Coronary artery (tissue), 2 donors: ENCODE measurements at regions not wholly inside any gene's neighbourhood (a gene's known extent, or its start where the extent isn't known, plus 50 kb on each side); places are given as distances from the start of the nearest gene placed in this dataset.

ENCODE experiments used
- DNase-seq: peaks from one replicate; pipeline ENCODE4 v3.0.0-alpha.2; 2017; ENCODE audit warnings: low spot score
- H3K27ac ChIP-seq, 2 donors: fragments of 200-600 bp; sonication (generic); one replicate each; pipeline ENCODE4 v1.5.1; 2016 to 2019
- H3K4me3 ChIP-seq: fragments of 200-600 bp; sonication (generic); 2 replicates; pipeline ENCODE4 v1.5.1; 2016; ENCODE audit warnings: mild to moderate bottlenecking, moderate library complexity
- TF ChIP-seq, protein P1 (sequence below): fragments of 200-600 bp; sonication (generic); IDR thresholded peaks from one replicate; pipeline ENCODE4 v1.5.1; 2019; ENCODE audit warnings: antibody characterized with exemption

DNA sequence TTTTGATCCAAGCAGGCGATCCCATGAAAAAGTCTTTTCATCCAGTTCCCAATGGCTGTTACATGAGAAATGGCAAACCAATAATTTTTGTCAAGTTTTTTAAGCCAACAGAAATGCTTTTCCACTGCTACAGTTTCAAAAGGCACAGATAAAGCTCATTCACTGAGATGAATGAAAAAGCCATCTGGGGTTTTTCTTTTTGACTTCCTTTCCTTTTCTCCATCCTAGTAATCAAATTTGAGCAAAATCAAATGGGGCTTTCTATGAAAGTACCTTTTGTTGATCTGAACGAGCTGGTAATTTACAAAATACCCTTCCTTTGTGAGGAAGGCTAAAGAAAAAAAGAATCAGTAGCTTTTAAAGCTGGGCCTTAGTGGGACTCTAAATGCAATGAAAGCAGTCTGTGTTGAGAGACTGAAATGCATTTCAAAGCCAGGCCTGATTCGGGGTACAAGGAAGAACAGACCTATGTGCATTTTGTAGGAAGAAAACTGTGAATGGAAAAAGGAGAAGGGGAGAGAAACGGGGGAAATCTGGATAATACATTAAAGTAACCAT, 185.2 kb upstream of the DNAJC19 start:
- TF ChIP-seq, protein P1, sequence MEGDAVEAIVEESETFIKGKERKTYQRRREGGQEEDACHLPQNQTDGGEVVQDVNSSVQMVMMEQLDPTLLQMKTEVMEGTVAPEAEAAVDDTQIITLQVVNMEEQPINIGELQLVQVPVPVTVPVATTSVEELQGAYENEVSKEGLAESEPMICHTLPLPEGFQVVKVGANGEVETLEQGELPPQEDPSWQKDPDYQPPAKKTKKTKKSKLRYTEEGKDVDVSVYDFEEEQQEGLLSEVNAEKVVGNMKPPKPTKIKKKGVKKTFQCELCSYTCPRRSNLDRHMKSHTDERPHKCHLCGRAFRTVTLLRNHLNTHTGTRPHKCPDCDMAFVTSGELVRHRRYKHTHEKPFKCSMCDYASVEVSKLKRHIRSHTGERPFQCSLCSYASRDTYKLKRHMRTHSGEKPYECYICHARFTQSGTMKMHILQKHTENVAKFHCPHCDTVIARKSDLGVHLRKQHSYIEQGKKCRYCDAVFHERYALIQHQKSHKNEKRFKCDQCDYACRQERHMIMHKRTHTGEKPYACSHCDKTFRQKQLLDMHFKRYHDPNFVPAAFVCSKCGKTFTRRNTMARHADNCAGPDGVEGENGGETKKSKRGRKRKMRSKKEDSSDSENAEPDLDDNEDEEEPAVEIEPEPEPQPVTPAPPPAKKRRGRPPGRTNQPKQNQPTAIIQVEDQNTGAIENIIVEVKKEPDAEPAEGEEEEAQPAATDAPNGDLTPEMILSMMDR, result no peak
- H3K27ac ChIP-seq, result no peak overlapping the region
- DNase-seq, result no peak

DNA sequence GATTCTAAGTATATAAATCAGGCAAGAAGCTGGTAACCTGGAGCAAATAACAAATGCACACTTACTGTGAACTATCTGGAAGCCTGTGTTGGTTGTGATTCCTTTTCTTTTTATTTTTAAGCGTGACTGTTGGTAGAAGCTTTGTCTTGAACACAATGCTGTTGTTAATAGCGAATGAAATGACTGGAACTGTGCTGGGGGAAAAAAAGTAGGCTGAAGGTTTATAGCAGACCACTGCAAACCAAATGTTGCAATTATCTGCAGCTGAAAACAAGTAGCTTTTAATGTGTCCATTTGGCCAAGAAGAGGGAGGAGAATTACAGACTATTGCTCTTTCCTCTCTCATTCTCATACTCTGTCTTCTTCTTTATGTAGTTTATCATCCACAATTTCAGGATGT, 184.5 kb upstream of the DNAJC19 start:
- DNase-seq, result no peak
- no peak overlapping the region for H3K4me3 ChIP-seq
- H3K27ac ChIP-seq, result no peak overlapping the region
- TF ChIP-seq, protein P1, result no peak

More for the DNA sequence above, 185.2 kb upstream of the DNAJC19 start:
- no peak overlapping the region for H3K4me3 ChIP-seq

DNA sequence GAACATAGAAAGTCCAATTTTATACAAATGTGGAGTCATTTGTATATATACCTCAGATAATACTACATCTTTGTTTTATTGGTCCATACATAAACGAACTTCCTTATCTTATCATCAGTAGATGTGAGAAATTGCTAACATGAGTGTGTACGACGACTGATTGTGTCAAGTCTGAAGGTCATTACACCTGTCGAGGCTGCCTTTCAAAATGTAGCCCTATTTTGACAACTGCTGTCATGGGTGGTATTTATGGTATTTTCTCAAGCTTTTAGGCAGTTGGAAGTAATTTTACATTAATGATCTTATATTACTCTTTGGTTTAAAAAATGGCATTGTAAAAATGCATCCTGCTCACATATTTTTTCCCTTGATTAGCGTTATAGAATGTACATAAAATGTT, 183.7 kb upstream of the DNAJC19 start:
- DNase-seq, result no peak
- TF ChIP-seq, protein P1, result no peak

DNA sequence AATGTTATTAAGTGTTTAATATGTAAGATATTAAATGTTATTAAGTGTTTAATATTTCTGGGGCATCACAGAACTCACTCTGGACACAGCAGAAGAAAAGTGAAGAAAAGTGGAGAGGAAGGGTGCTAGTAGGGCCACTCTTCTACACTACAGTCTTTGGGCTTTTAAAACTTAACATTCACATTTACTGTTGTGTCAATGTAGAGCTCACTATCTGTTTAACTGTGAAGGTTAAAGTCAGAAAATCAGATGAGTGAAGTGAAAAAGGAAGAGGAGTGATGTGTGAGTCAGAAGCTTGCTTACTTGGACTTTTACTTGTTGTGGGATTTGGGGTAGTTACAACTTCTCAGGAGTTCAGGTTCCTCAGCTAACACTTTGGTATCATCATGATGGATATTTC, 145.3 kb upstream of the DNAJC19 start:
- TF ChIP-seq, protein P1, result no peak
- DNase-seq, result no peak
- H3K4me3 ChIP-seq, result no peak overlapping the region

More for the DNA sequence above, 183.7 kb upstream of the DNAJC19 start:
- Histone ChIP-seq H3K4me3 (no peak overlapping the region), H3K27ac (no peak overlapping the region)

DNA sequence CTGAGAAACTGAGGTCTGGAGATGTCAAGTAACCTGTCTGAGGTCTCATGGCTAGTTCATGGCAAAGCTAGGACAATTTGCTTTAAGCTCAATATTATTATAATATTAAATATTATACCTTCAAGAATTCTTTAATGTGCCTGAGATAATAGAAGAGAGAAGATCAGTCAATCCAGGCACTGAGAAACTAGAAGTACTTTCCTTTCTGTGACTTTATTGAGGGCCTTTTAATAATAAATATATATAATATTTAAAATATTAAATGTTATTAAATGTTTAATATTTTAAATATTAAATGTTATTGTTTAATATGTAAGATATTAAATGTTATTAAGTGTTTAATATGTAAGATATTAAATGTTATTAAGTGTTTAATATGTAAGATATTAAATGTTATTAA, 144.3 kb upstream of the DNAJC19 start:
- no peak overlapping the region for H3K4me3 ChIP-seq
- H3K27ac ChIP-seq, result no peak overlapping the region
- TF ChIP-seq, protein P1, result no peak
- no peak for DNase-seq

More for the DNA sequence above, 145.3 kb upstream of the DNAJC19 start:
- H3K27ac ChIP-seq, result no peak overlapping the region

DNA sequence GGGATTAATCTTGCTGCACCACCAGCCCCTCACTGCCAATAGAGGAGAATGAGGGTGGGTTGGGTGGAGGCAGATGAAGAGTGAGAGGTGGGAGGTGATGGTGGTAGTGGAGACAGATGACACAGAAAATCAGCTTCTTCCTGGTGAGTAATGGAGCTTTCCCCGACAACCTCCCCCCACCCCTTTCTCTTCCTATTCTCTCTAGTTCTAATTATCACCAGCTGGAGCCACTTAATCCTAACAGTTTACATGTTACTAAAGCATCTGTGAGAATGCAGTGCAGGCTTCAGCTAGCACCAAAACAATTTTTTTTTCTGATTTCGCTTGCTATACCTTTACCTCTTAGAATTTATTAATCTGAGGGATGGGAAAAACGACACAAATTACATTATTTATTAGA, 116.1 kb upstream of the DNAJC19 start:
- no peak overlapping the region for H3K27ac ChIP-seq
- DNase-seq, result no peak
- TF ChIP-seq, protein P1, result no peak
- H3K4me3 ChIP-seq, result no peak overlapping the region

DNA sequence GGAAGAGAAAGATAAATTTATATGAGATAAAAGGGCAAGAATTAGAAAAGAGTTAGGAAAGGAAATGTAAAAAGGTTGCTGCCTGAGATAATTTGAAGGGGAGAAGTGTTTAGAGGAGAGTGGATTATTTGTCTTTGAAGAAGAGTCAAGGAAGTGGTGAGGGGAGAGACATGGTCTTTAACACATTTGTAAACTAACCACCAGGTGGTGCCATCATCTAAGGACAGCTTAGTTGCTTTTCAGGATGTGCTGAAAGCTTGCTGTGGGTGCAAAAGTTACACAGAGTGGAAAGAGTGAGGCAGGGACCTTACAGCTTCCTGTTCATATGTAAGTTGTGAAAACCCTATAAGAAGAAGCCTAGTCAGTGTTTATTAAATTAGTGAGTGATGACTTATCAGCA, 114.1 kb upstream of the DNAJC19 start:
- DNase-seq, result no peak
- TF ChIP-seq, protein P1, result no peak
- H3K27ac ChIP-seq, result no peak overlapping the region
- H3K4me3 ChIP-seq, result no peak overlapping the region
